AG20443 (cell line): ENCODE measurements at regions not wholly inside any gene's neighbourhood (a gene's known extent, or its start where the extent isn't known, plus 50 kb on each side); places are given as distances from the start of the nearest gene placed in this dataset.
"Not testable (repeated sequence)": the region's sequence is repeated elsewhere in the genome, so short reads cannot be mapped to it uniquely, and the experiment has no call there.

Experiments
- DNase-seq: peaks from one replicate; pipeline ENCODE4 v3.0.0; 2012; ENCODE audit warnings: low spot score, mixed read lengths

DNA sequence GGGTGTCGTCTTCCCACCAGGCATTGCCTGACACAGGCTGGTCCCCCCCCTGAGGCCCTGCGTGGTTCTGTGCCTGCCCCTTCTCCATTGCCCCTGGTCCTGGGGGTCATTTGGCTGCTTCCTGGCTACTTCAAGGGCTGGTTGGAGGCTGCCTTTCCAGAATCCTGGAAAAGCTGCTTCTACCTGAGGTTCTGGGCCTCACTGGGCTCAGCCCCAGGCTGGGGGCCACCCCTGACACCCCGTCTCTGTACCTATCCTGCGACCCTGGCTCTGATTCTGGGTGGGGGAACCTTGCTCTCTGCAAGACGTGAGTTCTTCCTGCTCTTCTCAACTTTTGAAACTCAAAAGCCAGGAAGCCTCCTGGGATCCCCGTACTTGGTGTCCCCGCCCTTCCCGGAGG is 149.3 kb upstream of the PTPN1 start:
- no peak for DNase-seq

DNA sequence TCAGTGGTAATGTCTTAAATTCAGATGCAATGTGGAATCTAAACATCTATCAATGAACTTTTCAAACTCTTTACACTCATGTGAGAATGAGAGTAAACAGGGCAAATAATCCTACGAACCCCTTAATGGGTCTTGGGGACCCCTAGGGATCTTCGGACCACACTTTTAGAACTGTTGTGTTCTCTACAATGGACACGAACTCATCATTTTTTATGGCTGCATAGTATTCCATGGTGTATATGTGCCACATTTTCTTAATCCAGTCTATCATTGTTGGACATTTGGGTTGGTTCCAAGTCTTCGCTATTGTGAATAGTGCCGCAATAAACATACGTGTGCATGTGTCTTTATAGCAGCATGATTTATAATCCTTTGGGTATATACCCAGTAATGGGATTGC is 148.0 kb upstream of the PTPN1 start:
- DNase-seq: not testable (repeated sequence)

DNA sequence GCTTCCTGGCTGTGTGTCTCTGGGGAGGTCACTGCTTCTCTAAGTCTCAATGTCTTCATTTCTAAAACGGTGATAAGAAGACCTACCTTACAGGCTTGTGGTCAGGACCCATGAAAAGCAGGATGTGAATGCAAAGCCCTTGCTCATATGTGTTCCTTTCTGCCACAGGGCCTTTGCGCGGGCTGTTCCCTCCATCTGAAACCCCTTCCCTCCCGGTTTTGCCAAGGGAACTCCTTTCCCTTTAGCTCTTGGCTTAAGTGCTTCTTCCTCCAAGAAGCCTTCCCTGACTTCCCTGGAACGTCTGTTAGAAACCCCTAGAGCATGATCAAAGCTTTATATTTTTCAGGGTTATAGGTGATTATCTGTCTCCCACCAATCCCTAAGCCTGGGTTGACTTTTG is 147.2 kb upstream of the PTPN1 start:
- no peak for DNase-seq

DNA sequence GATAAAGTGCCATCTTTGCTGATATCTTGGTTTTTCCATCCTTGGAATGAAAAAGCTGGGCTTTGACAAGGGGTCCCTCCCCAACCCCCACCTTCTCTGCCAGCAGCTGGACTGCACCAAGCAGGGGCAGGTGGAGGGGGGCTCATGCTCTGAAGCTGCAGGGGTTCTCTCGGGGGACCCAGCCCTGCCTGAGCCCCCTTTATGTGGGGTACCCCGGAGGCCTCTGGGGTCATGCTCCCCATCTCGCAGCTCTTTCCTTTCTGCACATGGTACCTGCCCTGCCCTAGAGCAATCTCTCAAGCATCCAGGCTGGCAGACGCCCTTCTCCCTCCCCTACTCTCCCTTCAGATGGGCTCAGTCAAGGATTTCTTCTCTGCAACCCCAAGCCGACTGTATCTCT is 146.7 kb upstream of the PTPN1 start:
- no peak for DNase-seq

DNA sequence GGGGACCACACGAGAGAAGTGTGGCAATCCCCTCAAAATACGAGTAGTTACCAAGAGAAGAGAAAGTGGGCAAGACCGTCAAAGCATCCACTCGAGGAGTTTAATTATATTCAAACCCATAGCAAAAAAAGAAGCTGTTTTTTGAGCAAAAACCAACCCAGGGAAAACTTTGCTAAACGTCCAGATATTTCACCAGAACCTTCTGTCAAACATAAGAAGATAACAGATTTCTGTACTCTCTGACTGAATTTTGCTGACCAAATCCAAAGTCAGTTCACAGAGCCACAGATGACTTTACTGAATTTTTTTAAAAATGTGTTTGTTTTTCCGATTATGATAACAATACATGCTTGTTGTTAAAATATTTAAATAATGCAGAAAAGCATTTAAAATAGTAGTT is 145.6 kb upstream of the PTPN1 start:
- DNase-seq: no peak

DNA sequence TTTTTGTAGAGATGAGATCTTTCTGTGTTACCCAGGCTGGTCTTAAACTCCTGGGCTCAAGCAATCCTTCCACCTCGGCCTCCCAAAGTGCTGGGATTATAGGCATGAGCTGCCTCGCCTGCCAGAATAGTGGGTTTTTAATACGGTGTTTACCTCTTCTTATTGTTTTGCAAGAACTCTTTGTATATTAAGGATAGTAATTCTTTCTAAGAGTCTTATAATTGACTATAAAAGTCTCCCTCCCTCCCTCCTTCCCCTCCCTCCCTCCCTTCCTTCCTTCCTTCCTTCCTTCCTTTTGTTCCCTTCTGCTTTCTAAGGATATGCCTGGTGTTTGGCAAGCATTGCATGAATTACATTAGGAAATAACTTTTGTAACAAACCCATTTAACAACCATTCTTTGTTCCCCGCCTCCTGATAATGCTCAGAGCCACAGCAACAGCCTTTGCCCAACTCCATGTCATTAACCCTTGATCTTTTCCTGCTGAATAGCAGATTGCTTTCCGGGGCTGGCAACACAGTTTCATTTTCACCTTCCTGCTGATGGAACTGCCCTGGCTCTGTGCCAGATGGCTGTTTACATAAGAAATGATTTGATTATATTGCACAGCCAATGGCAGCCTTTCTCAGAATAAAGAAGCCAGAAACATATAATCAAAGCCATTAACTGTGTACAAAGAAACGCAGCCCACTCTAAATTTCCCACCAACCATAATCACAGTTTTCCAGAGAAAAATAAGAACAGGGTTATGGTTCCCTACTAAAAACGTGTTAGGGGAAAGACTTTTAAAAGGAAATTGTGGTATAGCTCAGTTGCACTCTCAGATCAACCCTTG is 143.7 kb upstream of the PTPN1 start:
- no peak for DNase-seq

DNA sequence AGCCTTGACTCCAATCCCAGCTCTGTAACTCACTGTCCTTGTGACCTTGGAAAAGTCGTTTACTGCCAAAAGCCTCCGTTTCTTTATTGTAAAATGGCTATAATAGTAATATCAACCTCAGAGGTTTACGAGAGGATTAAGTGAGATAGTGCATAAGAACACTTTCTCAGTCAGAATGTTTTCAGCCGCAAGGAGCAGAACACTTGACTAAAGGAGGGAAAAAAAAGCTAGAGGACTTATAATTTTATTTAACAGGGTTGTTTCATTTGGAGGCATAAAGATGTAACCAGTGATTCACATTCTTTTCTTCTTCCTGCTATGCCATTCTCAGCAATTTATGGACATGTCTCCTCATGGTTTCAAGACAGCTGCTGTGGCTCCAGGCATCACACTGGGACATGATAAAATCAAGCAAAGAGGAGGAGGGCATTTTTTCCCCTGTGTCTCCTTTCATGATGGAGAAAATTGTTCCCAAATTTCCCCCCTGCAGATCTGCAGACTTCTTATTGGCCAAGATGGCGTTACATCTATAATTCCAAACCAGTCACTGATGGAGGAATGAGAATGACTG is 143.0 kb upstream of the PTPN1 start:
- DNase-seq: no peak

DNA sequence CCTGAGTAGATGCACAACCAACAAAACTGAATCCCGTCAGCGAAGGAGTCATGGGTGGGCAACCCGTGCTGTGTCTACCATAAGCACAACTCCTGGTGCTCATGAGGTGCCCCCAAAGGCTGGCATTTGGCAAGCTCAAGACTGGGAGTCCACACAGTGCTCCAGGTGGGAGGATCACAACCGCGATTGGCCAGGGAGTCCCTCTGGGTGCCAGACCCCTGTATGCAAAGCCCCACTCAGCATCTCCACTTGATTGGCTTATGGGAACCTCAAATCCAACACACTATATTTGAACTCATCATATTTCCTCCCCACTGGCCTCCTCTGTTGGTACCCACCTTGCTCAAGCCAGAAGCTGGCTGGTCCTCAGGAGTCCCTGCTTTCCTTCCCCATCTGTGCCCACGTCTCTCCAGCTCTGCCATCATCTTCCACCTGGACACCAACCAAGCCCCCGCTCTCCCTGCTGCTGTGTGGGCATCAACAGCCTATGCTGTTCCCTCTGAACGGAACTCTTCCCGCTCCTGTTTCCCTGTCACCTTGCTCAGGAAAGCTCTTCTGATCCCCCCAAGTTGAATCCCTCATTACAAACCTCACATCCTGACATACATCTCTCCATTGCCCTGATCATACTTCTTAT is 142.3 kb upstream of the PTPN1 start:
- no peak for DNase-seq

DNA sequence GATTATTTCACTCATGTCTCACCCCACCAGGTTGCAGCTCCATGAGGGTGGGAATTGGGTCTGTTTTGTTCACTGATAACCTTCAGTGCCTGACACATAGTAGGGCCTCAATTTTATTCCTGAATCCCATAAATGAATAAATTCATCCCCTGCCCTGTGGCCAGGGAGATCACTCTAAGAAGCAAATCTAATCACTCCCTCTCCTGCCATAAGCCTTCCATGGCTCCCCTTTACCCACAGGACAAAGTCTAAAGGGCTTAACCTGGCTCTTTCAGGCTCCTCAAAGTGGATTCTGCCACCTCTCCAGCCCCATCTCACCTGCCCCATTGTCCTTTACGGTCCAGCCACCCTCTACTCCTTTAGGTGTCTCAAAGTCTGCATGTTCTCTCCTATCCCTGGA is 141.8 kb upstream of the PTPN1 start:
- DNase-seq: no peak

DNA sequence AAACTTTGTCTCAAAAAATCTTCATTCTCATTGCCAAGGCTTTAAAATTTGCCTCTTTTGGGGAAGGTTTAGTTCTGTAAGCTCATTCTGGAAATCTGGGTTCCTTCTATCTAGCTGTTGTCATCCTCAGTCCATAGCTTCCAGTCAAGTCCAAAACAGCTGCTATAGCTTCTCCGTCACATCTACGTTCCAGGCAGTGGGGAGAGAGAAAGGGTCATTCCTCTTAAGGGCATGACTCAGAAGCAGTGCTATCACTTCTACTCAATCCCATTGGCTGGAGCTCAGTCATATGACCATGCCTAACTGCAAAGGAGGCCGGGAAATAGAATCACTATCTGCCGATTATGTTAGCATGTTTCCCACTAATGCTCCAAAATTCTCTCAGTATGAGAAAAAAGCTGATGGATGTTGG is 141.4 kb upstream of the PTPN1 start:
- DNase-seq: no peak

DNA sequence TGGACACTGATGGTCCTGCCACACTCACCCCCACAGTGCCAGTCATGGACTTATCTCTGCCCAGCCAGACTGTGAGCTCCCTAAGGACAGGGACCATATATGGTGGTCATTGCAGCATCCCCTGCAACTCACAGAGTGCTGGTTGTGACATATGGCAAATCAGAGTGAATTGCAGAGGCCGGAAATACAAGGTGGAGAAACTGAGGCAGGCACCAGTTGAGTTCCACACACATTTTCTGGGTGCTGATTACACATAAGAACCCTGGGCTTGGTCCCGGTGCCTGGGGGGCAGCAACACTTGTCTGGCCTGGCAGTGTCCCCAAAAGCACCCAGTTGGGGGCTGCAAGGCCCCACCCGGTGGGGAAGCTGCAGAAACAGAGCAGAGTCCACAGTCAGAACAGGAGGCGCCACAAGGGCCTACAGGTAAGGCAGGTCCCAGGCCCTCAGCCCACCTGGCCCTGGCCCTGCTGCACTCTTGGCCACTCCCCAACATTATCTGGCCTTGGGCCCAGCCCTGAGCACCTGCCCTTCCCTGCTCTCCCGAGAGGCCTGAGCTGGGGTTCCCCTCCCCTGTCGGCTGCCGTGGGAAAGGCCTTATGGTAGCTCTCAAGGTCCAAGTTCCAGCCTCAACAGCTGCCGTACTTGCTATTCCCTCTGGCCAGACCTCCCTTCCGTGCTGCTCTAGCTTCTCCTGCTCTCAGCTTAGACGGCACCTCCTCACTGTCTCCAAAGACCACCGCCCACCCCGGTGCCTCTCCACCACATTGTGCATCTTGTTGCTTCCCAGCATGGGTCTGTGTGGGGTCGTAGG is 140.8 kb upstream of the PTPN1 start:
- DNase-seq: no peak

DNA sequence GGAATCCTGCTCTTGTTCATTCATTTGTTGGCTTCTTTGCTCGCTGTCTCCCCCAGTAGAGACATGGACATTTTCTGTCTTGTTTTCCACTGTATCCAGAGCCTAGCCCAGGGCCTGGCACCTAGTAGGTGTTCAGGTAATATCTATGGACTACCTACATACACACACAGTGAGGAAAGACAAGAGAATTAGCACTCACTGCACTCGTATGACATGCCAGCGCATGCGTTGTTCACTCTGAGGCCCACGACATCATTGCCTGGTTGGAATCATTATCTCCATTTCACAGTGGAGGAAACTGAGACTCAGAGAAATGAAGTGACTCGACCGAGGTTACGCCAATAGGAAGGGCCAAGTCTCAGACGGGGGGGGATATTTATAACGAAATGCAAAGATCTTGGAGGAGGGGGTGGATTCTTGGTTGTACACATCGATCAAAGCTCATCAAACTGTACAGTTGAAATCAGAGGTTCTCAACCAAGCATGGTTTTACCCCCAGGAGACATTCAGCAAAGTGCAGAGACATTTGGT is 140.1 kb upstream of the PTPN1 start:
- no peak for DNase-seq

DNA sequence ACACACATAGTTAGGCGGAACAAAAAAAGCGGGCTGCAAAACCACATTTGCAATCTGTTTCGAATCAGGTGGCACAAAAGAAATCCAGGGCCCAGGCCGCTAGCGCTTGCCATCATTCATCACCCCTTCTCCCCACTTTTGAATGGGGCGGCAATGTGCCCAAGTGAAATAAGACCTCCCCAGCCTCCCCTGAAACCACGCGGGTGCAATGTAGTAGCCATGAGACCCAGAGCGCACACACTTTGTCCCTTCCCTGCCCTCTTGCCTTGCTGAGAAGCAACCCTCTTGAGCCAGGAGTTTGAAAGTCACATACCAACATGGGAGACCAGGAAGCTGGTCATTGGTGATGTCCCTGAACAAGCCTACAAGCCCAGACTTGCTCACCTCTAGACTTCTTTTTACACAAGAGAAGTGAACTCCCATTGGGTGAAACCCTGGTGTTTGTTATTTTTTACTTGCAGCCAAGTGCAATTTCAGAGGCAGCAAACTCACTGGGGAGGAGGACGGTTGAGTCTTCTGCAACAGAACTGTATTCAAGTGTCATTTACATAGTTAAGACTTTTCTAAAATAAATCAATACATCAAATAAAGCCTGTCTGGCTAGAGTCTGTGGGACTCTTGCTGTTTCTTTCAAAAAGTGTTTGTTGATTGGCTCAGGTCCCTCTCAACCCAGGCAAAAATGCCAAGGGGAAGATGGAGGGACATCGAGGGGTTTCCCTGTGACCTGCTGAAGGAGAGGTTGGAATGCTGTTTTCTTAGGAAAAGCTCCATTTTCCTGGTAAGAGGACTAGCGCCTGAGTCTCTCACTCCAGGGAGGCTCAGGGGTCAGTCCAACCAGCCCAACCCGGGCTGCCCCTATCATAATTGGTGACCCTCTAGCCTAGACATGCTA is 138.1 kb upstream of the PTPN1 start:
- DNase-seq: no peak

DNA sequence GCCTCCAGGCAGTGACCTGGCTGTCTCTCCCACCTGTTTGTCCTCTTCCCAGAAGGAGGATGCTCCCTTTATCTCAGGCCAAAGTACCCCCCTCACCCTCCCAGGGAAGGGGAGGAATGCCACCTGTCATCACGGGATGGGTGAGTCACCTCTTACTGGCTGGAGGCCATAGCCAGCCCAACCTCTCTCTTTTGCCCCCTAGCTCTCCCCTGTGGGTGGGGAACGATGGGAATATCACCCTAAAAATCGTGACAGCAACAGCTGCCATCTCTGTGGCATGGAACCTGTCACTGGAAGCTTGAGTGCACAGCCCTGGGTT is 137.5 kb upstream of the PTPN1 start:
- no peak for DNase-seq

DNA sequence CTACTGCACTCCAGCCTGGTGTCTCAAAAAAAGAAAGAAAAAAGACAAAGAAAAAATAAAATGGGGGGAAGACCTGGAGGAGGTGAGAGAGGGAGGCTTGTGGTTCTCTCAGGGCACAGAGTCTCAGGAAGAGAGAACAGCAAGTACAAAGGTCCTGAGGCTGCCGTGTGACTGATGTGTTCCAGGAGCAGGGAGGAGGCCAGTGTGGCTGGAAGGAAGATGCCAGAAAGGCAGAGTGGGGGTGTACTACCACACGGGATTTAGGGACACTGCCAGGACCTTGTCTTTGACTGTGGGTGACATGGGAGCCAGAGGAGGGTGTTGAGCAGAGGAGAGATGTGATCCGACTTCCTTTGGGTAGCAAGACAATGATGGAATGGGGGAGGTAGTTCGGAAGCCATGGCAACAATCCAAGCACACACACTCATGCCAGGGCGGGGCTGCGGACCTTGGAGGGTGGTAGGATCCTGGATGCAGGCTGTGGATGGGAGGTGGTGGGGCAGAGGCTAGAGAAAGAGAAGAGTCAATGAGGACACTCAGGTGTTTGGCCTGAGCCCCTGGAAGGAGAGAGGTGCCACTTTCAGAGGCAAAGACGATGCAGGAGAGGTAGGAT is 136.4 kb upstream of the PTPN1 start:
- DNase-seq: no peak

DNA sequence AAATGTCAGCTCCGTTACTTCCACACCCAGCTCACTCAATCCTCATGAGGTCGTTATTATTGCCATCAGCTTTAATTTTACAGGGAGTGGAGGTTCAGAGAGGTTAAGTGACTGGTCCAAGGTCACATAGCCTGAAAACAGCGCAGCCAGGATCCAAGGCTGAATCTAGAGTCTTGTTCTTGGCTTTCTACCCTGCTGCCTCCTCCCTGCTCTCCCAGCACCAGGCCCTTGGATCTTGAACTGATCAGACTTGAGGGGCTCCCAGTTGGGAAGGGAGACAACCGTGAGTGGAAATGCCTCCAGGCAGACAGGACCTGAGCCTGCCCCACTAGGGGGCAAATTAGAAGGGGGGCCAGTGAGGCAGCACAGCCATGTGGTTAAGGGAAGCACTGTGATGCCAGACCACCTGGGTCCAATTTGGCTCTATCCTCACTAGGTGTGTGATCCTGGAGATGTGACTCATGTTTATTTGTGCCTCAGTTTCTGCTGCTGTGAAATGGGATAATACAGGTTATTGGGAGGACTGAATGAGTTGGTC is 135.6 kb upstream of the PTPN1 start:
- no peak for DNase-seq

DNA sequence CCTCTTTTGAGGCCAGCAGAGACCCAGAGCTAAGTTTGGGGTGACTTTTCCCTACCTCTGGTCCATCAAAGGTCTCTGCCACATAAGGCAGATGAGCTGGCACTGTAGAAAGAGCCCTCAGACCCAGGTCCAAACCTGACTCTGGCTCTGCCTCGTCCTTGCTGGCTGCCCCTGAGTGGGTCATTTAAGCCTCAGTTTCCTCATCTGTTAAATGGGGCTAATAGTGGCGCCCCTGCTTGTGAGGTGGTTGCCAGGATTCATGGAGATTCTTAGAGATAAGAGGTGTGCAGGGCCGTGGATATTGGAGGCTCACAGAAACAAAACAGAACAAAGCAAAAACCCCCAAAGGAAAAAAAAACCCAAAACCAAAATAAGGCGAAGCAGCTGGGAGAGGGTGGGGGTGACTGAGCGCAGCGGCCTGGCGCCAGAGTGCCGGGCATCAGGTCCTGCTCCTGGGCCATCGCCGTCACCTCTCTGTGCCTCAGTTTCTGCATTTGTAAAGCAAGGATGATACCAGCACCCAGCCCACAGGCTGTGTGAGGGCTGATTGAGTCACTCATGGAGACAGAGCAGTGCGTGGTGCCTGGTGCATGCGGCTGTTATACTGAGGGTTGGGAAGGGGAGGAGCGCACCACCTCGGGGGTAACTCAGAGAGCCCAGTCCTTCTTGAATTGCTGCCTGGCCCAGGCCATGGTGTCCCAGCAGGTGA is 133.8 kb upstream of the PTPN1 start:
- DNase-seq: no peak

DNA sequence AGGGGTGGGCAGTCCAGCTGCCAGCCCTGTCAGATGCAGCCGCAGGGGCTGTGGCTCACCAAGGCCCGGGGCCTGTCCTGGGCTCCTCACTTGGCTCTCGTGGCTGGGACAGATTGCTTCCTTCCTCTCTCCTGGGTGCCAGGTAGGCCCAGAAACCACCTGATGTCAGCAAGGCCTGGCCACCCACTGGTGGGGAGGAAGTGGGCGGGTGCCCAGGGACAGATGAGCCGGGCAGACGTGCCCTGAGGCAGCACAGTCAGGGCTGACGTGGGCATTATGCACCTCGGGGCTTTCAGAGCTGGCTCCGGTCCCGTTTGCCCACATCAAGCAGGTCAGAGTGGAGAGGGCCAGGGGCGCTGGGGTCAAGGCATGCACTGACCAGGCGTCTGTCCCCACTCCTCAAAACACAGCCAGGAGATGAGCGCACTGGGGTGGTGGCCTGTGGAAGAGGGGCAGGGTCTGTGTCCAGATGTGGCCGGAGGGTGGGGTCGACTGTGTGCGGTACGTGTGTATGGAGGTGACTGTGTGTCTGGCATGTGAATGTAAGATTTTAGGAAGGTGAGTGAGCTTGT is 133.2 kb upstream of the PTPN1 start:
- no peak for DNase-seq

DNA sequence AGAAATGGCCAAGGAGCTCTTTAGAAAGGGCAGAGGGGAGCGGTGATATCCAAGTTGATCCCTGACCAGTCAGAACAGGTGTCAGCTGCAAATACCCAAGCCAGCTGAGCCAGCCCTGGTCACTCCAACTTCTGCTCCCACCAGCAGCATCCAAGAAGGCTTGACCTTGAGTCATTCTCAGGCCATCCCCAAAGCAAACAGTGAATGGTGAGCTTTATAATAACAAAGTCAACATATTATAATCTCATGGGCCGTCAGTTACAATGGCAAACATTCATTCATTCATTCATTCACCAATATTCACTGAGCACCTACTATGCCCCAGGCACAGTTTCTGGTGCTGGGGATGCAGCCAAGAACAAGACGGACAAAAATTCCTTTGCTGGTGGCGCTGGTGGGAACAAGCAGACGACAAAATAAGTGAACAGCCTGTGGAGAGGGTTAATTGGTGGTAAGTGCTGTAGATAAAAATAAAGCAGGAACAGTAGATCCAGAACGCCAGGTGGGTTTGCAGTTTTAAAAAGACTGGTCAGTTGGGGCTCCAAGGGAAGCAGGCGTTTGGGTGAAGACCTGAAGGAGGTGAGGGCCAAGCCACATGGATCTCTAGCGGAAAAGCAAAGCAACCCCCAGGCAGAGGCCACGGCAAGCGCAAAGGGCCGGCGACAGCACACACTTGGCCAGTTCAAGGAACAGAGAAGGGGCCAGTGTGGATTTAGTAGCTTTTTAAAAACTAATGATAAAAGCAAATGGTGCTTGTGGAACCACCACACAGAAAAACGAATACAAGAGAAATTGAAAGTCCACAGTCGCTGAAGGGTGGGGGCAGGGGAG is 131.8 kb upstream of the PTPN1 start:
- no peak for DNase-seq
